ENCODE measurements at regions not wholly inside any gene's neighbourhood (a gene's known extent, or its start where the extent isn't known, plus 50 kb on each side); places are given as distances from the start of the nearest gene placed in this dataset.

GRCh38 chr19:5217171-5217570 lies 123.4 kb downstream of the PTPRS start:
- TF ChIP-seq POLR2A (IDR thresholded peaks at IDR 0.05; ENCODE audit: low read length) (no peak), GATA1 (IDR thresholded peaks at IDR 0.05; ENCODE audit: low read depth, low read length) (no peak)
